Sigmoid colon (tissue), 6 donors: ENCODE measurements at regions not wholly inside any gene's neighbourhood (a gene's known extent, or its start where the extent isn't known, plus 50 kb on each side); places are given as distances from the start of the nearest gene placed in this dataset.

ENCODE experiments used
- DNase-seq: peaks from one replicate; pipeline ENCODE4 v3.0.0-alpha.2; 2019
- H3K27ac ChIP-seq, 4 donors: fragments of 200-600 bp; sonication (generic); one replicate each; pipeline ENCODE4 v1.5.1; 2016 to 2019; ENCODE audit warnings: mild to moderate bottlenecking in 1 of 4
- H3K27me3 ChIP-seq, 3 donors: fragments of 200-600 bp; sonication (generic); one replicate each; pipeline ENCODE4 v1.5.1; 2019; ENCODE audit warnings: mild to moderate bottlenecking in 1 of 3
- H3K36me3 ChIP-seq, 4 donors: fragments of 200-600 bp; sonication (generic); one replicate each; pipeline ENCODE4 v1.5.1; 2016 to 2019
- H3K4me1 ChIP-seq, 4 donors: fragments of 200-600 bp; sonication (generic); one replicate each; pipeline ENCODE4 v1.5.1; 2017 to 2019
- H3K4me3 ChIP-seq, 4 donors: fragments of 200-600 bp; sonication (generic); one replicate each; pipeline ENCODE4 v1.5.1; 2017 to 2019; ENCODE audit warnings: mild to moderate bottlenecking in 2 of 4, moderate library complexity in 1 of 4
- H3K9me3 ChIP-seq, 4 donors: fragments of 200-600 bp in 3 of 4; sonication (generic) in 3 of 4; one replicate each; pipeline versions ENCODE4 v1.5.1 to v1.6.1; 2013 to 2019
- CTCF ChIP-seq, 4 experiments: fragments of 450-650 bp in 3 of 4; fragments of 200-600 bp in 1 of 4; IDR thresholded peaks; one replicate each; pipeline ENCODE4 v1.5.1; 2016 to 2019; ENCODE audit warnings: antibody characterized with exemption in 4 of 4, mild to moderate bottlenecking in 3 of 4, moderate library complexity in 2 of 4
- EP300 ChIP-seq, 4 donors: sonication (generic); formaldehyde crosslinking; IDR thresholded peaks; one replicate each; pipeline ENCODE4 v1.6.1; 2017; ENCODE audit warnings: antibody characterized with exemption in 4 of 4
- POLR2A ChIP-seq, 2 donors: fragments of 450-650 bp; IDR thresholded peaks; one replicate each; pipeline ENCODE4 v1.6.1; 2016; ENCODE audit warnings: antibody characterized with exemption in 2 of 2, mild to moderate bottlenecking in 2 of 2, moderate library complexity in 2 of 2
- POLR2AphosphoS5 ChIP-seq, 4 donors: sonication (generic); formaldehyde crosslinking; IDR thresholded peaks; one replicate each; pipeline ENCODE4 v1.6.1; 2017; ENCODE audit warnings: antibody characterized with exemption in 4 of 4
- WGBS, 2 donors: extraction: QIAGEN DNeasy Blood & Tissue Kit; methylation state at CpG; one replicate each; pipeline ENCODE4 v1.1.7; 2013; 5-methylcytosine and 5-hydroxymethylcytosine counted together
- intact Hi-C: fragments of 100-400 bp; cut with DNase I; formaldehyde crosslinking; loops from one replicate; pipeline ENCODE4 v1.15.1; 2023
- donor health status: healthy with polysubstance abuse.
- donor health status: healthy.

GRCh38 chr6:113645986-113646385 is 211.2 kb upstream of the MARCKS start:
- H3K4me3 ChIP-seq: no peak overlapping the region
- 94 to 95% methylated on average over 3 of the region's 3 CpGs for WGBS, 2 donors
- no peaks in the 10 kb centered on the region for H3K4me1 ChIP-seq
- H3K9me3 ChIP-seq: no peaks in the 10 kb centered on the region
- no peak for TF ChIP-seq EP300 (IDR thresholded peaks at IDR 0.05)
- no peak for TF ChIP-seq POLR2AphosphoS5 (IDR thresholded peaks at IDR 0.05)
- TF ChIP-seq POLR2A (IDR thresholded peaks at IDR 0.05): no peak
- no peak for TF ChIP-seq CTCF (IDR thresholded peaks at IDR 0.05)
- DNase-seq: no peak
- H3K27me3 ChIP-seq: no peaks in the 10 kb centered on the region
- H3K27ac ChIP-seq: no peak overlapping the region
- no peaks in the 10 kb centered on the region for H3K36me3 ChIP-seq
- intact Hi-C loops: no loop called here

GRCh38 chr6:113646701-113647100 is 210.4 kb upstream of the MARCKS start:
- 71 to 82% methylated on average over 4 of the region's 4 CpGs for WGBS, 2 donors

GRCh38 chr6:113647143-113647889 is 209.8 kb upstream of the MARCKS start:
- Histone ChIP-seq H3K36me3 (no peaks in the 10 kb centered on the region), H3K9me3 (no peaks in the 10 kb centered on the region), H3K27ac (no peak overlapping the region), H3K4me1 (no peaks in the 10 kb centered on the region), H3K27me3 (no peaks in the 10 kb centered on the region), H3K4me3 (no peak overlapping the region)
- intact Hi-C loops: no loop called here
- TF ChIP-seq CTCF (IDR thresholded peaks at IDR 0.05) (no peak), POLR2AphosphoS5 (IDR thresholded peaks at IDR 0.05) (no peak), EP300 (IDR thresholded peaks at IDR 0.05) (no peak), POLR2A (IDR thresholded peaks at IDR 0.05) (no peak)
- 82 to 83% methylated on average over 4 of the region's 4 CpGs for WGBS, 2 donors
- no peak for DNase-seq

More at GRCh38 chr6:113646701-113647100, 210.4 kb upstream of the MARCKS start:
- H3K4me1 ChIP-seq: no peaks in the 10 kb centered on the region
- H3K27ac ChIP-seq: no peak overlapping the region
- H3K4me3 ChIP-seq: no peak overlapping the region
- H3K9me3 ChIP-seq: no peaks in the 10 kb centered on the region
- TF ChIP-seq EP300 (IDR thresholded peaks at IDR 0.05) (no peak), POLR2A (IDR thresholded peaks at IDR 0.05) (no peak), POLR2AphosphoS5 (IDR thresholded peaks at IDR 0.05) (no peak), CTCF (IDR thresholded peaks at IDR 0.05) (no peak)
- H3K27me3 ChIP-seq: no peaks in the 10 kb centered on the region
- no peak for DNase-seq
- H3K36me3 ChIP-seq: no peaks in the 10 kb centered on the region
- intact Hi-C loops: no loop called here

- 93 to 98% methylated on average over 1 of the region's 1 CpG for WGBS, 2 donors
Observed at GRCh38 chr6:113648698-113649097, 208.4 kb upstream of the MARCKS start.

More at GRCh38 chr6:113648698-113649097, 208.4 kb upstream of the MARCKS start:
- H3K27me3 ChIP-seq: no peaks in the 10 kb centered on the region
- H3K36me3 ChIP-seq: no peaks in the 10 kb centered on the region
- intact Hi-C loops: no loop called here
- no peak overlapping the region for H3K27ac ChIP-seq
- DNase-seq: no peak
- no peak for TF ChIP-seq POLR2AphosphoS5 (IDR thresholded peaks at IDR 0.05)
- no peak for TF ChIP-seq POLR2A (IDR thresholded peaks at IDR 0.05)
- no peak for TF ChIP-seq CTCF (IDR thresholded peaks at IDR 0.05)
- no peak for TF ChIP-seq EP300 (IDR thresholded peaks at IDR 0.05)
- H3K4me1 ChIP-seq: peaks cover 0 to 1% (median under 1%) of the 10 kb centered on the region in 4 donors
- H3K4me3 ChIP-seq: no peak overlapping the region
- no peaks in the 10 kb centered on the region for H3K9me3 ChIP-seq
